SU-DHL-6 (cell line): ENCODE measurements at regions not wholly inside any gene's neighbourhood (a gene's known extent, or its start where the extent isn't known, plus 50 kb on each side); places are given as distances from the start of the nearest gene placed in this dataset.

ENCODE experiments used
- H2AFZ ChIP-seq: fragments of 200-600 bp; sonication (generic); 2 replicates; pipeline ENCODE4 v1.6.1; 2014; ENCODE audit warnings: low read depth, mild to moderate bottlenecking, moderate library complexity, mixed read lengths, antibody characterized with exemption, low read length; ENCODE audit not compliant: severe bottlenecking
- H3F3A ChIP-seq: fragments of 200-600 bp; shearing (Covaris generic); 2 replicates; pipeline ENCODE4 v1.6.0; 2016; ENCODE audit warnings: antibody characterized with exemption, mild to moderate bottlenecking; ENCODE audit not compliant: insufficient read depth
- H3K27ac ChIP-seq: fragments of 200-600 bp; sonication (generic); 2 replicates; pipeline ENCODE4 v1.5.1; 2016; ENCODE audit warnings: low read depth, mild to moderate bottlenecking, low read length, moderate library complexity, mixed read lengths
- H3K27me3 ChIP-seq: fragments of 200-600 bp; sonication (generic), shearing (Covaris generic); 2 replicates; pipeline ENCODE4 v1.6.0; 2014; ENCODE audit warnings: mild to moderate bottlenecking, low read length
- H3K36me3 ChIP-seq: fragments of 200-600 bp; sonication (generic); 2 replicates; pipeline ENCODE4 v1.6.1; 2014; ENCODE audit warnings: mild to moderate bottlenecking, low read length, mixed read lengths
- H3K4me2 ChIP-seq: fragments of 300-600, 200-600 bp; shearing (Covaris generic), sonication (generic); 2 replicates; pipeline ENCODE4 v1.6.0; 2014; ENCODE audit warnings: low read length, low read depth, mild to moderate bottlenecking; ENCODE audit not compliant: poor library complexity, severe bottlenecking
- H3K4me3 ChIP-seq: fragments of 200-600 bp; sonication (generic); 2 replicates; pipeline ENCODE4 v1.5.1; 2014; ENCODE audit warnings: antibody characterized with exemption, low read length, mild to moderate bottlenecking, mixed read lengths; ENCODE audit not compliant: insufficient read depth, poor library complexity, severe bottlenecking
- H3K79me2 ChIP-seq: fragments of 200-600 bp; sonication (generic); 2 replicates; pipeline ENCODE4 v1.6.1; 2014; ENCODE audit warnings: mild to moderate bottlenecking, low read length, moderate library complexity; ENCODE audit not compliant: insufficient read depth
- H3K9ac ChIP-seq: fragments of 200-600 bp; sonication (generic); 2 replicates; pipeline ENCODE4 v1.7.0; 2014; ENCODE audit warnings: mild to moderate bottlenecking, low read length
- H3K9me2 ChIP-seq: fragments of 200-600 bp; sonication (generic); replicated peaks from 2 replicates; pipeline ENCODE4 v1.6.1; 2014; ENCODE audit warnings: low read length; ENCODE audit not compliant: insufficient read depth
- H3K9me3 ChIP-seq: fragments of 200-600 bp; sonication (generic); 2 replicates; pipeline ENCODE4 v1.6.1; 2014; ENCODE audit warnings: low read length, mixed read lengths; ENCODE audit not compliant: insufficient read depth
- H4K20me1 ChIP-seq: fragments of 200-600 bp; sonication (generic); 2 replicates; pipeline ENCODE4 v1.6.1; 2014; ENCODE audit warnings: low read depth, mild to moderate bottlenecking, antibody characterized with exemption, low read length, moderate library complexity, mixed read lengths
- CTCF ChIP-seq: fragments of 200-600 bp; sonication (generic); IDR thresholded peaks from one replicate; pipeline ENCODE4 v1.5.1; 2017; ENCODE audit warnings: antibody characterized with exemption, mild to moderate bottlenecking, low read length, moderate library complexity; ENCODE audit not compliant: insufficient read depth, poor library complexity, severe bottlenecking
- EZH2phosphoT487 ChIP-seq: fragments of 200-600 bp; sonication (generic), shearing (Covaris generic); conservative IDR thresholded peaks from 2 replicates; pipeline ENCODE4 v1.6.1; 2018; ENCODE audit warnings: mild to moderate bottlenecking, antibody characterized with exemption, low read length, moderate library complexity, mixed read lengths

- H3K9me2 ChIP-seq: no peaks in the 10 kb centered on the region
- no peaks in the 10 kb centered on the region for H3K27me3 ChIP-seq
- TF ChIP-seq CTCF (no peak), EZH2phosphoT487 (no peak)
- H2AFZ ChIP-seq: no peak overlapping the region
- H3K4me3 ChIP-seq: no peak overlapping the region
- no peaks in the 10 kb centered on the region for H3F3A ChIP-seq
- H4K20me1 ChIP-seq: no peaks in the 10 kb centered on the region
- no peak overlapping the region for H3K9ac ChIP-seq
- no peaks in the 10 kb centered on the region for H3K36me3 ChIP-seq
- no peak overlapping the region for H3K27ac ChIP-seq
- H3K79me2 ChIP-seq: no peaks in the 10 kb centered on the region
- H3K9me3 ChIP-seq: no peaks in the 10 kb centered on the region
- no peak overlapping the region for H3K4me2 ChIP-seq
Observed at GRCh38 chr15:37616215-37616614, 318.2 kb upstream of the TMCO5A start.

GRCh38 chr15:37618353-37618752 is 316.1 kb upstream of the TMCO5A start:
- no peak overlapping the region for H3K4me3 ChIP-seq
- H3K9me2 ChIP-seq: no peaks in the 10 kb centered on the region
- H2AFZ ChIP-seq: no peak overlapping the region
- no peaks in the 10 kb centered on the region for H3K9me3 ChIP-seq
- no peaks in the 10 kb centered on the region for H3K36me3 ChIP-seq
- no peaks in the 10 kb centered on the region for H3F3A ChIP-seq
- H3K9ac ChIP-seq: no peak overlapping the region
- no peaks in the 10 kb centered on the region for H4K20me1 ChIP-seq
- TF ChIP-seq CTCF (no peak), EZH2phosphoT487 (no peak)
- no peaks in the 10 kb centered on the region for H3K27me3 ChIP-seq
- H3K4me2 ChIP-seq: no peak overlapping the region
- no peaks in the 10 kb centered on the region for H3K79me2 ChIP-seq
- no peak overlapping the region for H3K27ac ChIP-seq

- Histone ChIP-seq H3K9ac (no peak overlapping the region), H3F3A (no peaks in the 10 kb centered on the region), H2AFZ (no peak overlapping the region), H3K27me3 (no peaks in the 10 kb centered on the region), H4K20me1 (no peaks in the 10 kb centered on the region), H3K9me2 (no peaks in the 10 kb centered on the region), H3K9me3 (no peaks in the 10 kb centered on the region), H3K4me2 (no peak overlapping the region), H3K36me3 (no peaks in the 10 kb centered on the region), H3K27ac (no peak overlapping the region), H3K79me2 (no peaks in the 10 kb centered on the region), H3K4me3 (no peak overlapping the region)
- no peak for TF ChIP-seq EZH2phosphoT487
- no peak for TF ChIP-seq CTCF
Observed at GRCh38 chr15:37619358-37620042, 314.9 kb upstream of the TMCO5A start.
